H1 (cell line): ENCODE measurements at regions not wholly inside any gene's neighbourhood (a gene's known extent, or its start where the extent isn't known, plus 50 kb on each side); places are given as distances from the start of the nearest gene placed in this dataset.
A peak's percentile ranks its signal among the peaks of the same experiment; 100 is the strongest.

Experiments used
- CTCF ChIA-PET: fragments of 300-600 bp; sonication (Branson Sonifier 250); formaldehyde crosslinking; loops from one replicate; lab custom pipeline; 2021; ENCODE audit not compliant: partially characterized antibody; lab: Charles Lee
- POLR2A ChIA-PET: fragments of 300-600 bp; sonication (Branson Sonifier 250); formaldehyde crosslinking; loops from one replicate; lab custom pipeline; 2021; ENCODE audit warnings: inconsistent platforms; ENCODE audit not compliant: partially characterized antibody; lab: Charles Lee
- DNase-seq, 2 experiments: peaks; one replicate each; pipeline versions ENCODE4 v3.0.0 to v3.0.0-alpha.2; 2010 to 2022; ENCODE audit warnings: low spot score in 2 of 2, low read depth in 1 of 2, mixed read lengths in 1 of 2
- FAIRE-seq: peaks from 2 replicates; lab custom pipeline; 2011; peaks lifted over from hg19 to GRCh38; lab: Jason Lieb, UNC
- H2AFZ ChIP-seq: 2 replicates; pipeline ENCODE4 v1.8.1; 2012; ENCODE audit warnings: low read length, inconsistent platforms
- H2AK5ac ChIP-seq: 2 replicates; pipeline ENCODE4 v1.6.1; 2013; ENCODE audit warnings: low read depth, low read length
- H2BK120ac ChIP-seq: replicated peaks from 2 replicates; pipeline ENCODE3; 2013; ENCODE audit warnings: low read depth, low read length, inconsistent platforms
- H2BK12ac ChIP-seq: 2 replicates; pipeline ENCODE4 v1.6.1; 2013; ENCODE audit warnings: low read depth, low read length
- H2BK15ac ChIP-seq: 2 replicates; pipeline ENCODE4 v1.6.1; 2013; ENCODE audit warnings: low read length
- H2BK20ac ChIP-seq: 2 replicates; pipeline ENCODE4 v1.6.1; 2013; ENCODE audit warnings: low read length
- H2BK5ac ChIP-seq: 2 replicates; pipeline ENCODE4 v1.6.1; 2013; ENCODE audit warnings: low read depth, low read length
- H3K14ac ChIP-seq: 2 replicates; pipeline ENCODE4 v1.6.1; 2013; ENCODE audit warnings: inconsistent platforms; ENCODE audit not compliant: insufficient read length
- H3K18ac ChIP-seq: 2 replicates; pipeline ENCODE4 v1.6.1; 2013; ENCODE audit warnings: low read length; ENCODE audit errors: extremely low read depth
- H3K23ac ChIP-seq: 2 replicates; pipeline ENCODE4 v1.6.1; 2013; ENCODE audit warnings: inconsistent platforms; ENCODE audit not compliant: insufficient read length
- H3K23me2 ChIP-seq: 2 replicates; pipeline ENCODE4 v1.6.1; 2013; ENCODE audit warnings: low read depth, low read length
- H3K27ac ChIP-seq: 2 replicates; pipeline ENCODE4 v1.6.1; 2011; ENCODE audit warnings: low read depth, low read length, inconsistent platforms
- H3K27me3 ChIP-seq, 4 experiments: replicated peaks in 1 of 4; 1 replicate in 1 of 4; 2 replicates in 3 of 4; pipeline versions ENCODE4 v1.6.1 to v1.8.1; 2011 to 2013; ENCODE audit warnings: low read length in 3 of 4, mild to moderate bottlenecking in 3 of 4, inconsistent platforms in 2 of 4, mixed read lengths in 2 of 4, moderate library complexity in 1 of 4; ENCODE audit not compliant: control insufficient read depth in 3 of 4, insufficient read depth in 3 of 4; ENCODE audit errors: extremely low read depth in 1 of 4
- H3K36me3 ChIP-seq, 4 experiments: 2 replicates each; pipeline versions ENCODE4 v1.6.1 to v1.8.1; 2011 to 2013; ENCODE audit warnings: mild to moderate bottlenecking in 4 of 4, low read length in 3 of 4, moderate library complexity in 2 of 4, control low read depth in 1 of 4, inconsistent platforms in 1 of 4; ENCODE audit not compliant: insufficient read depth in 4 of 4, control insufficient read depth in 2 of 4
- H3K4ac ChIP-seq: replicated peaks from 2 replicates; pipeline ENCODE3; 2013; ENCODE audit warnings: low read length, low read depth, mixed read lengths, inconsistent platforms; ENCODE audit not compliant: insufficient read length
- H3K4me1 ChIP-seq, 4 experiments: replicated peaks in 1 of 4; 1 replicate in 1 of 4; 2 replicates in 3 of 4; pipeline versions ENCODE4 v1.6.1 to v1.8.1; 2011 to 2013; ENCODE audit warnings: low read length in 3 of 4, inconsistent platforms in 2 of 4, mixed read lengths in 1 of 4; ENCODE audit not compliant: insufficient read depth in 4 of 4, control insufficient read depth in 3 of 4
- H3K4me2 ChIP-seq, 2 experiments: 2 replicates each; pipeline versions ENCODE4 v1.6.1 to v1.8.1; 2011 to 2013; ENCODE audit warnings: low read depth in 2 of 2, low read length in 2 of 2, control low read depth in 1 of 2, inconsistent platforms in 1 of 2, mild to moderate bottlenecking in 1 of 2; ENCODE audit not compliant: insufficient read depth in 1 of 2
- H3K4me3 ChIP-seq, 4 experiments: fragments of 200-600, 300-600 bp in 1 of 4; sonication (generic), shearing (Covaris generic), sonication (Bioruptor Twin) in 1 of 4; 2 replicates each; pipeline versions ENCODE4 v1.5.1 to v1.8.1; 2011 to 2016; ENCODE audit warnings: low read length in 4 of 4, low read depth in 3 of 4, control low read depth in 2 of 4, inconsistent platforms in 2 of 4, mild to moderate bottlenecking in 2 of 4, mixed read lengths in 1 of 4, moderate library complexity in 1 of 4; ENCODE audit not compliant: insufficient read depth in 2 of 4; ENCODE audit errors: extremely low read depth in 1 of 4
- H3K56ac ChIP-seq: replicated peaks from 2 replicates; pipeline ENCODE3; 2013; ENCODE audit warnings: low read depth, mild to moderate bottlenecking, mixed read lengths, low read length, inconsistent platforms; ENCODE audit not compliant: insufficient read length
- H3K79me1 ChIP-seq: 2 replicates; pipeline ENCODE4 v1.6.1; 2013; ENCODE audit warnings: low read depth, low read length, control low read depth
- H3K79me2 ChIP-seq, 2 experiments: 2 replicates each; pipeline versions ENCODE4 v1.6.1 to v1.8.1; 2012 to 2013; ENCODE audit warnings: low read length in 2 of 2, mild to moderate bottlenecking in 2 of 2, inconsistent platforms in 1 of 2; ENCODE audit not compliant: insufficient read depth in 2 of 2, control insufficient read depth in 1 of 2
- H3K9ac ChIP-seq, 4 experiments: replicated peaks in 1 of 4; 1 replicate in 1 of 4; 2 replicates in 3 of 4; pipeline versions ENCODE4 v1.6.1 to v1.8.1; 2011 to 2013; ENCODE audit warnings: low read depth in 3 of 4, low read length in 3 of 4, control low read depth in 2 of 4, mild to moderate bottlenecking in 2 of 4, moderate library complexity in 2 of 4, inconsistent platforms in 1 of 4; ENCODE audit errors: extremely low read depth in 1 of 4
- H3K9me3 ChIP-seq, 2 experiments: 2 replicates each; pipeline versions ENCODE4 v1.6.1 to v1.8.1; 2012 to 2013; ENCODE audit warnings: mild to moderate bottlenecking in 2 of 2, moderate library complexity in 2 of 2, control low read depth in 1 of 2, inconsistent platforms in 1 of 2, low read depth in 1 of 2, low read length in 1 of 2, mixed read lengths in 1 of 2; ENCODE audit not compliant: insufficient read depth in 2 of 2
- H4K20me1 ChIP-seq, 2 experiments: replicated peaks in 1 of 2; 2 replicates each; pipeline versions ENCODE3 to v1.8.1; 2011 to 2013; ENCODE audit warnings: inconsistent platforms in 2 of 2, low read length in 2 of 2, mild to moderate bottlenecking in 1 of 2; ENCODE audit not compliant: insufficient read depth in 2 of 2, control insufficient read depth in 1 of 2
- H4K5ac ChIP-seq: 2 replicates; pipeline ENCODE4 v1.6.1; 2013; ENCODE audit warnings: low read length, low read depth, mixed read lengths, inconsistent platforms; ENCODE audit not compliant: insufficient read length
- H4K8ac ChIP-seq: 2 replicates; pipeline ENCODE4 v1.8.0; 2013; ENCODE audit warnings: mild to moderate bottlenecking, moderate library complexity, low read length, inconsistent platforms; ENCODE audit not compliant: insufficient read depth; ENCODE audit errors: extremely low read depth
- H4K91ac ChIP-seq: replicated peaks from 2 replicates; pipeline ENCODE3; 2013; ENCODE audit warnings: low read length, mixed read lengths, inconsistent platforms; ENCODE audit not compliant: insufficient read length
- CHD2 ChIP-seq: IDR thresholded peaks from 2 replicates; pipeline ENCODE4 v1.6.1; 2012; ENCODE audit warnings: low read length, improper control_type of control experiment
- TEAD4 ChIP-seq: IDR thresholded peaks from 2 replicates; pipeline ENCODE4 v1.6.1; 2012; ENCODE audit warnings: low read depth, low read length, inconsistent platforms, mixed read lengths
- WGBS, 2 experiments: shearing (Covaris generic) in 1 of 2; methylation state at CpG; one replicate each; pipeline versions ENCODE4 v1.1.6 to v1.1.7; 2013 to 2015; ENCODE audit warnings: low lambda C conversion rate in 2 of 2, mixed read lengths in 2 of 2, inconsistent platforms in 1 of 2, low coverage in 1 of 2, missing lambda C conversion rate in 1 of 2; ENCODE audit not compliant: insufficient replicate concordance in 2 of 2, insufficient coverage in 1 of 2, insufficient read length in 1 of 2; ENCODE audit errors: extremely low coverage in 1 of 2, missing lambda C conversion rate in 1 of 2; 5-methylcytosine and 5-hydroxymethylcytosine counted together

- Histone ChIP-seq H2BK120ac (no peak overlapping the region), H2BK20ac (no peak overlapping the region), H2AFZ (no peak overlapping the region), H3K36me3 (no peaks in the 10 kb centered on the region), H2BK5ac (no peak overlapping the region), H3K27ac (no peak overlapping the region), H4K8ac (no peak overlapping the region), H4K5ac (no peak overlapping the region), H3K4me1 (peaks cover 0 to 4% (median 0%) of the 10 kb centered on the region in 4 experiments; a peak in 2 of 7 replicates), H2BK15ac (no peak overlapping the region), H3K79me2 (no peaks in the 10 kb centered on the region), H3K23ac (no peak overlapping the region), H4K91ac (no peak overlapping the region), H3K4ac (no peak overlapping the region), H3K9me3 (no peaks in the 10 kb centered on the region), H3K56ac (no peak overlapping the region), H3K23me2 (no peaks in the 10 kb centered on the region; the same call in 1 of the 2 replicates), H3K14ac (no peak overlapping the region), H2BK12ac (no peak overlapping the region), H3K4me3 (no peak overlapping the region), H3K4me2 (no peak overlapping the region), H3K79me1 (no peaks in the 10 kb centered on the region), H2AK5ac (no peak overlapping the region), H3K27me3 (peaks cover 0 to 4% (median under 1%) of the 10 kb centered on the region in 4 experiments; a peak in 2 of 7 replicates), H3K18ac (no peak overlapping the region), H3K9ac (no peak overlapping the region; a peak in 2 of 7 replicates), H4K20me1 (no peaks in the 10 kb centered on the region)
- FAIRE-seq (no peak), DNase-seq (no peak)
- ChIA-PET POLR2A (no interaction called here), CTCF (interaction anchor here (0.7 to 1.2 kb wide), 3 partner anchors 10 to 118 kb away, joined by 3 to 4 read pairs (median 4); no protein-coding TSS in a partner anchor)
- TF ChIP-seq TEAD4 (0 out of 2 replicates have a peak, but pooled peaks have one; percentile 23), CHD2 (no peak)
- 87% methylated on average over 8 of the region's 8 CpGs; no CpG with 5 or more reads in 1 of the 2 experiments for WGBS, 2 experiments
Measured at GRCh38 chr2:217357886-217358620, 498.2 kb upstream of the TNP1 start.
